ENCODE measurements at regions not wholly inside any gene's neighbourhood (a gene's known extent, or its start where the extent isn't known, plus 50 kb on each side); places are given as distances from the start of the nearest gene placed in this dataset.

DNA sequence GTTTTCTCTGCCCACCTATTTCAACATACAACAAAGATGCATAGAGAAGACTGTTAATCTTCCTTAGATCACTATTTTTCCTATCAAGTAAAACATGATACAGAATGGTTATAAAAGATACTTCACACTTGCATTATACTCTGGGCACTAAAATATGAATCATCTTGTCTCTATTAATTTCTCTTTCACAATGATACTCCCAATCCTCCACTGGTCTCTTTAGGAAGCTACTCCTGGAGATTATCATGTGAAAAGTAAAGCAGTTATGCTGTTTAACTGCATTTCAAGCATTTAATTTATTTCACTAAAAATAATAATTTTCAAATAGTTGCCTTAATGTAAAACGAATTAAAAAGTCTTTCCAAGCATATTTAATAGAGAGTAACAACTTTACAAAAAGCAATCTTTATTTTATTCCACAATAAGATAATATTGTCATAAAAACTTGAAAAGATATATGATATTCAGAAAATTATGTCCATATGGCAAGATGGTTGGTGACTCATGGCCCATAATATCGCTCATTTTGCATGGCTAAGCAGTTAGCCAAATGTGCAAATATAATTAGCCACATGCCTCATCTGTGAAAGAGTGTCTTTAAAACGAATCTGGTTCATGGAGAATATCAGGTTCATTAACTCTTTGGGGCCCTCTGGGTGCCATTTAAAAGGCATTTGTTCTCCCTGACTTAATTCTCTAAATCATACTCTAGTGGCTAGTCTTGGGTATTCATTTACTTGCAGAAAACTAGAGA lies 1569.0 kb upstream of the B3GALT2 start:
- TF ChIP-seq, protein P1, sequence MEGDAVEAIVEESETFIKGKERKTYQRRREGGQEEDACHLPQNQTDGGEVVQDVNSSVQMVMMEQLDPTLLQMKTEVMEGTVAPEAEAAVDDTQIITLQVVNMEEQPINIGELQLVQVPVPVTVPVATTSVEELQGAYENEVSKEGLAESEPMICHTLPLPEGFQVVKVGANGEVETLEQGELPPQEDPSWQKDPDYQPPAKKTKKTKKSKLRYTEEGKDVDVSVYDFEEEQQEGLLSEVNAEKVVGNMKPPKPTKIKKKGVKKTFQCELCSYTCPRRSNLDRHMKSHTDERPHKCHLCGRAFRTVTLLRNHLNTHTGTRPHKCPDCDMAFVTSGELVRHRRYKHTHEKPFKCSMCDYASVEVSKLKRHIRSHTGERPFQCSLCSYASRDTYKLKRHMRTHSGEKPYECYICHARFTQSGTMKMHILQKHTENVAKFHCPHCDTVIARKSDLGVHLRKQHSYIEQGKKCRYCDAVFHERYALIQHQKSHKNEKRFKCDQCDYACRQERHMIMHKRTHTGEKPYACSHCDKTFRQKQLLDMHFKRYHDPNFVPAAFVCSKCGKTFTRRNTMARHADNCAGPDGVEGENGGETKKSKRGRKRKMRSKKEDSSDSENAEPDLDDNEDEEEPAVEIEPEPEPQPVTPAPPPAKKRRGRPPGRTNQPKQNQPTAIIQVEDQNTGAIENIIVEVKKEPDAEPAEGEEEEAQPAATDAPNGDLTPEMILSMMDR (IDR thresholded peaks at IDR 0.05) = no peak
- TF ChIP-seq POLR2A (IDR thresholded peaks at IDR 0.05) = no peak
